ENCODE measurements at regions not wholly inside any gene's neighbourhood (a gene's known extent, or its start where the extent isn't known, plus 50 kb on each side); places are given as distances from the start of the nearest gene placed in this dataset.

DNA sequence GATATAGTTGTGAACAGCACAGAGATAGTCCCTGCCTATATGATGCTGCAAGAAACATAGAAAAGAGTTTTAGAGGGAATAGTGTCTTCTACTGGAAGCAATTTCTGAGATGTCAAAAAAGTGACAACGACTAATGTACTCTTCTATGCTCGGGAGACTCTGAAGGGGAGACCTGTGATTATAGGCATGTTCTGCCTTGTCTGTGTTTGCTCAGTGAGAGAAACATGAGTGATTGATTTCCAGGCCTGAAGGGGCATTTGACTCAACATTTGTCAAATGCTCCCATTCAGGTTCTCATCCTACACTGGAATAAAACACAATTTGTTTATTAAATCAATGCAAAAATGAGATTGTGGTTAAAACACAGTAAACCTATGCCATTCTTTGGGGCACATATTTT is 131.8 kb downstream of the CTH start:
- no peaks in the 10 kb centered on the region for H3K79me2 ChIP-seq (ENCODE audit: control insufficient read depth, insufficient read depth, low read length)
- H3K4ac ChIP-seq (ENCODE audit: low read depth, low read length) = no peak overlapping the region
- no peak overlapping the region for H3K18ac ChIP-seq (ENCODE audit: low read length)
- H3K27ac ChIP-seq (ENCODE audit: low read depth, low read length) = no peak overlapping the region
- H3K27me3 ChIP-seq (ENCODE audit: insufficient read depth, low read length, poor library complexity) = no peaks in the 10 kb centered on the region
- H3K56ac ChIP-seq (ENCODE audit: low read length) = no peak overlapping the region
- no peak overlapping the region for H3K23ac ChIP-seq (ENCODE audit: low read length)
- no peak overlapping the region for H2BK5ac ChIP-seq (ENCODE audit: low read length)
- no peak overlapping the region for H3K9ac ChIP-seq (ENCODE audit: low read length)
- H3K4me2 ChIP-seq (ENCODE audit: low read length) = no peak overlapping the region
- no peak overlapping the region for H2BK15ac ChIP-seq (replicated peaks; ENCODE audit: low read depth)
- H4K5ac ChIP-seq (ENCODE audit: low read length) = no peak overlapping the region
- H3K4me1 ChIP-seq (ENCODE audit: control insufficient read depth, low read depth, low read length) = no peaks in the 10 kb centered on the region
- no peak overlapping the region for H3K4me3 ChIP-seq (ENCODE audit: low read length)
- no peak overlapping the region for H2BK120ac ChIP-seq (ENCODE audit: low read depth, low read length)
- no CpG with 5 or more reads among the region's 2 CpGs for WGBS (ENCODE audit: extremely low coverage, insufficient coverage, low lambda C conversion rate)
- H3K36me3 ChIP-seq (ENCODE audit: control insufficient read depth, insufficient read depth, low read length) = no peaks in the 10 kb centered on the region
- no peak overlapping the region for H4K8ac ChIP-seq (ENCODE audit: low read depth, low read length)
- H3K79me1 ChIP-seq (ENCODE audit: low read length) = no peaks in the 10 kb centered on the region
- DNase-seq = no peak
- no peak overlapping the region for H2AK5ac ChIP-seq (ENCODE audit: low read length)

DNA sequence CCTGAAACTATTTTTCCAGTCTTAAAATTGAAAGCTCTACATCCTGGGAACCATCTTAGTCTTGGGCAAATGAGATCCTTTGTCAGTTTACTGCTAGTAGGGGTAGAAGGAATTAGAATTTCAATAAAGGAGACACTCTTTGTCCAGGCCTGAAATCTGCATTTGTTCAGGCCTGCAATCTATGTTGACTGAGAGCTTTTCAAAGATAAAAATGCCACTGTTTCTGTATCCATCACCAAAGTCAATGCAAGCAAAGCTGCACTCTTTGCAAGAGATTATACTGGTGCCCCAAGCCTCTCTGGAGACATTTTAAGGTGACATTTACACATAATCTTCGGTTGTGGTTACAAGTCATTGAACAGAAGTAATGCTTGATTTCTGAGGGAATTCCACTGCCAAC is 135.7 kb downstream of the CTH start:
- Histone ChIP-seq H3K4me2 (ENCODE audit: low read length) (no peak overlapping the region), H3K9ac (ENCODE audit: low read length) (no peak overlapping the region), H3K23ac (ENCODE audit: low read length) (no peak overlapping the region), H3K4me3 (ENCODE audit: low read length) (no peak overlapping the region), H4K8ac (ENCODE audit: low read depth, low read length) (no peak overlapping the region), H2BK15ac (replicated peaks; ENCODE audit: low read depth) (no peak overlapping the region), H3K4ac (ENCODE audit: low read depth, low read length) (no peak overlapping the region), H3K27me3 (ENCODE audit: insufficient read depth, low read length, poor library complexity) (no peaks in the 10 kb centered on the region), H3K79me2 (ENCODE audit: control insufficient read depth, insufficient read depth, low read length) (no peaks in the 10 kb centered on the region), H3K56ac (ENCODE audit: low read length) (no peak overlapping the region), H2BK5ac (ENCODE audit: low read length) (no peak overlapping the region), H3K27ac (ENCODE audit: low read depth, low read length) (no peak overlapping the region), H2AK5ac (ENCODE audit: low read length) (no peak overlapping the region), H3K79me1 (ENCODE audit: low read length) (no peaks in the 10 kb centered on the region), H3K36me3 (ENCODE audit: control insufficient read depth, insufficient read depth, low read length) (no peaks in the 10 kb centered on the region), H3K18ac (ENCODE audit: low read length) (no peak overlapping the region), H3K4me1 (ENCODE audit: control insufficient read depth, low read depth, low read length) (no peaks in the 10 kb centered on the region), H4K5ac (ENCODE audit: low read length) (no peak overlapping the region), H2BK120ac (ENCODE audit: low read depth, low read length) (no peak overlapping the region)
- DNase-seq = no peak
- WGBS (ENCODE audit: extremely low coverage, insufficient coverage, low lambda C conversion rate) = no CpG with 5 or more reads among the region's 1 CpG

DNA sequence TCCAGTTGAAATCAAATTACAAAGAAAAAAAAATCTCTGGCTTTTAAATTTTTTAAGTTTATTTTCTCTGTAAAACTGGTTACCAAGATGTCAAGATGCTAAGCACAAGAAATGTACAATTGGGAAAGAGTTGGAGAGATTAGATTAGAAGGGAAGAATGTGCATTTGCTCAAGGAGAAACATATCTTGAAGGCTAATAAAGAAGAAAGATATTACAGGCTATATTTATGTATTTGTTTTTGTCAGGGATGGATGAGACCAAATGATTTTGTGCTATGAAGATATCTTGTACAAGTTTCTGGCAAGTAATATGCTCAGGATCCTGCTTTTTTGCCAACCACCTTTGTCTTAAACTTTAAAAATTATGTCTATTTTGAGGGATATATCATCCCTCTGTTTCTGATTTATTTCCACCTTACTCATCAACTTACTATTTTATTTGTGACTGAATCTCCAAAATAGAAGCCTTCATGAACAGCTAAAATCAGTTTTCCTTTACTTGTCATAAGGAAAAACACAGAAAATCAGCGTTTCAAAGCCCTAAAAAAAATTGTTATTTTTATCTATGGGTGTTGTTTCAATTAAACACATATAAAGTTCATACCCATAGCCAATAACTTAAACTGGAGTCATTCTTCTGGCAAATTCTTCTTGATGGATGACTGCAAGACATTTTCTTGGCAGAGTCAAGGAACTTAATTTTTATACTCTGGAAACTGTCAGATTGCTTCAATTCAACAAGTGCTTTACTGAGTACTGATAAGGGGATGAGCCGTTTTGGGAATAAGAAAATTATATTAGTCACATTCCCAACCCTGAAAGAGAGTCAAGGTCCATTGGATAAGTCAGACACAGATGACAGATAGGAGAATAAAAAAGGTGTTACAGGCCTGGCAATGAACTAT is 141.8 kb downstream of the CTH start:
- no peak overlapping the region for H3K18ac ChIP-seq (ENCODE audit: low read length)
- H2AK5ac ChIP-seq (ENCODE audit: low read length) = no peak overlapping the region
- no peak for DNase-seq
- H3K9ac ChIP-seq (ENCODE audit: low read length) = no peak overlapping the region
- no peak overlapping the region for H2BK5ac ChIP-seq (ENCODE audit: low read length)
- no peak overlapping the region for H3K4ac ChIP-seq (ENCODE audit: low read depth, low read length)
- H3K79me1 ChIP-seq (ENCODE audit: low read length) = no peaks in the 10 kb centered on the region
- H3K56ac ChIP-seq (ENCODE audit: low read length) = no peak overlapping the region
- H3K23ac ChIP-seq (ENCODE audit: low read length) = no peak overlapping the region
- H3K27ac ChIP-seq (ENCODE audit: low read depth, low read length) = no peak overlapping the region
- no peak overlapping the region for H2BK15ac ChIP-seq (replicated peaks; ENCODE audit: low read depth)
- H3K4me3 ChIP-seq (ENCODE audit: low read length) = no peak overlapping the region
- H2BK120ac ChIP-seq (ENCODE audit: low read depth, low read length) = no peak overlapping the region
- no peaks in the 10 kb centered on the region for H3K27me3 ChIP-seq (ENCODE audit: insufficient read depth, low read length, poor library complexity)
- peaks cover 2% of the 10 kb centered on the region for H3K4me1 ChIP-seq (ENCODE audit: control insufficient read depth, low read depth, low read length)
- no peak overlapping the region for H4K5ac ChIP-seq (ENCODE audit: low read length)
- no peaks in the 10 kb centered on the region for H3K79me2 ChIP-seq (ENCODE audit: control insufficient read depth, insufficient read depth, low read length)
- H4K8ac ChIP-seq (ENCODE audit: low read depth, low read length) = no peak overlapping the region
- no CpG with 5 or more reads among the region's 2 CpGs for WGBS (ENCODE audit: extremely low coverage, insufficient coverage, low lambda C conversion rate)
- no peak overlapping the region for H3K4me2 ChIP-seq (ENCODE audit: low read length)
- no peaks in the 10 kb centered on the region for H3K36me3 ChIP-seq (ENCODE audit: control insufficient read depth, insufficient read depth, low read length)

DNA sequence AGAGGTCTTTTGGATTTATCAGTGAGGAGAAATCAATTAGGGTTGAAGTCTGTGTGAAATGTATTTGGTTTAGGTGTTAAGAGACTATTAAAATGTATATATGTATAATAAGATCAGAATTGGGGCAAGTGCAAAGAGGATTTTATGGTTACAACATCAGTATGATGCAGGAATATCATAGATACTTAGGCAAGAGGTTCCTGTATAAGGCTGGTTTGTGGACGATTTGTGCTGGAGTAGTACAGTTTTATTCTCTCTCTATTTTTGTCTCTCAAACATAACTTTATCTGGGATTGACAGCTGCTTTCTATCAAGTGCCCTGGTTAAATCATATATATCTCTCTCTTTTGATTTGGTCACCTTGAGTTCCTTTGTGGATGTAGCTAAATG is 142.5 kb downstream of the CTH start:
- H3K4ac ChIP-seq (ENCODE audit: low read depth, low read length) = no peak overlapping the region
- no peak overlapping the region for H3K27ac ChIP-seq (ENCODE audit: low read depth, low read length)
- no peak overlapping the region for H2AK5ac ChIP-seq (ENCODE audit: low read length)
- no peak for DNase-seq
- H4K5ac ChIP-seq (ENCODE audit: low read length) = no peak overlapping the region
- no peak overlapping the region for H3K23ac ChIP-seq (ENCODE audit: low read length)
- no peaks in the 10 kb centered on the region for H3K36me3 ChIP-seq (ENCODE audit: control insufficient read depth, insufficient read depth, low read length)
- no peak overlapping the region for H2BK120ac ChIP-seq (ENCODE audit: low read depth, low read length)
- no peaks in the 10 kb centered on the region for H3K79me2 ChIP-seq (ENCODE audit: control insufficient read depth, insufficient read depth, low read length)
- no peaks in the 10 kb centered on the region for H3K27me3 ChIP-seq (ENCODE audit: insufficient read depth, low read length, poor library complexity)
- no peak overlapping the region for H2BK15ac ChIP-seq (replicated peaks; ENCODE audit: low read depth)
- H2BK5ac ChIP-seq (ENCODE audit: low read length) = no peak overlapping the region
- H3K4me2 ChIP-seq (ENCODE audit: low read length) = no peak overlapping the region
- H3K4me1 ChIP-seq (ENCODE audit: control insufficient read depth, low read depth, low read length) = peaks cover 2% of the 10 kb centered on the region
- no peaks in the 10 kb centered on the region for H3K79me1 ChIP-seq (ENCODE audit: low read length)
- H3K18ac ChIP-seq (ENCODE audit: low read length) = no peak overlapping the region
- WGBS (ENCODE audit: extremely low coverage, insufficient coverage, low lambda C conversion rate) = no CpG with 5 or more reads among the region's 1 CpG
- H3K56ac ChIP-seq (ENCODE audit: low read length) = no peak overlapping the region
- H3K4me3 ChIP-seq (ENCODE audit: low read length) = no peak overlapping the region
- H4K8ac ChIP-seq (ENCODE audit: low read depth, low read length) = no peak overlapping the region
- no peak overlapping the region for H3K9ac ChIP-seq (ENCODE audit: low read length)

DNA sequence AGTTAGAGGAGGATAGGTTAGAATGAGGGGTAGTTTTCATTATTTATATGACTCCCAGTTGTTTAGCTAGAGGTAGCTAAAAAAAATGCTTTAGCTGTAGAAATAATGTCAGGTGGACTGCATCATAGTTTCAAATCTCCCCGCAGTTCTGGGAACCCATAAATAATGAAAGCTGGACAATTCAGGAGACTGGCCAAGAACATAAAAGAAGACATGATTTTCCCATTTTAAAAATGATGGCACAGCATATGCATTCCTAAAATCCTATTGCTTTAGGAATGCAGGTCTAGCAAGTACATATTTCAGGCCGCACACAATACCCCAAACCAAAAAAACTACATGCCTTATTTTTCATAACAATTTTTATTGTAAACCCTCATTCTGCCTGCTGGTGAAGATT is 143.3 kb downstream of the CTH start:
- no peak overlapping the region for H3K56ac ChIP-seq (ENCODE audit: low read length)
- H3K23ac ChIP-seq (ENCODE audit: low read length) = no peak overlapping the region

DNA sequence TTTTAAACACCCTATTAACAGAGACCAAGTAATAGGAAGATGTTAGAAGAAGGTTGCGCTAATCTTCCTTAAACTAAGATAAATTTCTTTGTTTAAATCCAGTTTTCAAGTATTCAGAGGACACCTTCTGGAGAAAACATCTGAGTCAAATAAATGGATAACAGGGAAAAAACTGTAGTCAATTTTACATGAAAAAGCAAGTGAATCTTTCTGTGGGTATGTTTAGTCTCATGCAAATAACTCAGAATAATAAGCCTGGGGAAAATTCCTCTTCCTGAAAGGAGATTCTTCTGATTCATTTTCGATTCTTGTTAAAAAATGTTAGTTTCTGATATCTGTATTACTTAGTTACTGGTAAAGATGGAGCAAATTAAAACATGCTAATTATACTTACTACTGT is 145.5 kb downstream of the CTH start:
- no peaks in the 10 kb centered on the region for H3K79me2 ChIP-seq (ENCODE audit: control insufficient read depth, insufficient read depth, low read length)
- H3K4me2 ChIP-seq (ENCODE audit: low read length) = no peak overlapping the region
- no peak overlapping the region for H4K5ac ChIP-seq (ENCODE audit: low read length)
- no peak overlapping the region for H3K18ac ChIP-seq (ENCODE audit: low read length)
- no peak overlapping the region for H3K9ac ChIP-seq (ENCODE audit: low read length)
- H3K56ac ChIP-seq (ENCODE audit: low read length) = no peak overlapping the region
- no peaks in the 10 kb centered on the region for H3K27me3 ChIP-seq (ENCODE audit: insufficient read depth, low read length, poor library complexity)
- no peaks in the 10 kb centered on the region for H3K79me1 ChIP-seq (ENCODE audit: low read length)
- WGBS (ENCODE audit: extremely low coverage, insufficient coverage, low lambda C conversion rate) = no CpG with 5 or more reads among the region's 2 CpGs
- H3K23ac ChIP-seq (ENCODE audit: low read length) = no peak overlapping the region
- H3K4me3 ChIP-seq (ENCODE audit: low read length) = no peak overlapping the region
- DNase-seq = no peak
- H2BK15ac ChIP-seq (replicated peaks; ENCODE audit: low read depth) = no peak overlapping the region
- H2AK5ac ChIP-seq (ENCODE audit: low read length) = no peak overlapping the region
- H3K27ac ChIP-seq (ENCODE audit: low read depth, low read length) = no peak overlapping the region
- H2BK120ac ChIP-seq (ENCODE audit: low read depth, low read length) = no peak overlapping the region
- H3K4me1 ChIP-seq (ENCODE audit: control insufficient read depth, low read depth, low read length) = peaks cover 2% of the 10 kb centered on the region
- H4K8ac ChIP-seq (ENCODE audit: low read depth, low read length) = no peak overlapping the region
- H3K4ac ChIP-seq (ENCODE audit: low read depth, low read length) = no peak overlapping the region
- no peaks in the 10 kb centered on the region for H3K36me3 ChIP-seq (ENCODE audit: control insufficient read depth, insufficient read depth, low read length)
- H2BK5ac ChIP-seq (ENCODE audit: low read length) = no peak overlapping the region

More for the DNA sequence above, 143.3 kb downstream of the CTH start:
- no CpG with 5 or more reads among the region's 2 CpGs for WGBS (ENCODE audit: extremely low coverage, insufficient coverage, low lambda C conversion rate)
- Histone ChIP-seq H3K4me2 (ENCODE audit: low read length) (no peak overlapping the region), H3K27me3 (ENCODE audit: insufficient read depth, low read length, poor library complexity) (no peaks in the 10 kb centered on the region), H3K18ac (ENCODE audit: low read length) (no peak overlapping the region), H3K4ac (ENCODE audit: low read depth, low read length) (no peak overlapping the region), H3K9ac (ENCODE audit: low read length) (no peak overlapping the region), H3K4me3 (ENCODE audit: low read length) (no peak overlapping the region), H2AK5ac (ENCODE audit: low read length) (no peak overlapping the region), H3K4me1 (ENCODE audit: control insufficient read depth, low read depth, low read length) (peaks cover 2% of the 10 kb centered on the region), H2BK120ac (ENCODE audit: low read depth, low read length) (no peak overlapping the region), H2BK5ac (ENCODE audit: low read length) (no peak overlapping the region), H2BK15ac (replicated peaks; ENCODE audit: low read depth) (no peak overlapping the region), H4K5ac (ENCODE audit: low read length) (no peak overlapping the region), H3K79me2 (ENCODE audit: control insufficient read depth, insufficient read depth, low read length) (no peaks in the 10 kb centered on the region), H3K27ac (ENCODE audit: low read depth, low read length) (no peak overlapping the region), H3K36me3 (ENCODE audit: control insufficient read depth, insufficient read depth, low read length) (no peaks in the 10 kb centered on the region), H4K8ac (ENCODE audit: low read depth, low read length) (no peak overlapping the region), H3K79me1 (ENCODE audit: low read length) (no peaks in the 10 kb centered on the region)
- no peak for DNase-seq
